SK-N-SH (cell line): ENCODE measurements at regions not wholly inside any gene's neighbourhood (a gene's known extent, or its start where the extent isn't known, plus 50 kb on each side); places are given as distances from the start of the nearest gene placed in this dataset.

Experiments used
- CTCF ChIA-PET: fragments of 300-600, 350-600 bp; formaldehyde crosslinking; extraction: SDS; loops from one replicate; lab custom pipeline; 2021; lab: Yijun Ruan, JAX
- POLR2A ChIA-PET: fragments of 350-600 bp; sonication (Branson Sonifier 250); formaldehyde crosslinking; extraction: SDS; loops from one replicate; lab custom pipeline; 2020; ENCODE audit warnings: antibody characterized with exemption, inconsistent platforms; lab: Yijun Ruan, JAX
- DNase-seq: peaks from one replicate; pipeline ENCODE4 v3.0.0; 2012
- H2AFZ ChIP-seq: fragments of 200-600 bp; sonication (generic); 2 replicates; pipeline ENCODE4 v1.8.1; 2016; ENCODE audit warnings: antibody characterized with exemption, mild to moderate bottlenecking, low read depth
- H3F3A ChIP-seq: fragments of 200-600 bp; sonication (generic); replicated peaks from 2 replicates; pipeline ENCODE3; 2016; ENCODE audit warnings: antibody characterized with exemption, mild to moderate bottlenecking; ENCODE audit not compliant: insufficient read depth
- H3K27ac ChIP-seq, 2 experiments: fragments of 200-500 bp in 1 of 2; fragments of 200-600 bp in 1 of 2; sonication (Bioruptor generic) in 1 of 2; sonication (generic), shearing (Covaris generic) in 1 of 2; 2 replicates each; pipeline versions ENCODE4 v1.5.1 to v1.6.1; 2014 to 2016; ENCODE audit warnings: low read depth in 2 of 2, inconsistent platforms in 1 of 2, low read length in 1 of 2, mild to moderate bottlenecking in 1 of 2, mixed read lengths in 1 of 2
- H3K27me3 ChIP-seq: fragments of 200-600 bp; sonication (generic), shearing (Covaris generic); 2 replicates; pipeline ENCODE4 v1.6.1; 2016; ENCODE audit warnings: mixed run types; ENCODE audit not compliant: insufficient read depth
- H3K36me3 ChIP-seq, 2 experiments: fragments of 200-500 bp in 1 of 2; fragments of 200-600 bp in 1 of 2; sonication (Bioruptor generic) in 1 of 2; sonication (generic) in 1 of 2; replicated peaks in 1 of 2; 2 replicates each; pipeline versions ENCODE3 to v1.5.1; 2014 to 2016; ENCODE audit warnings: low read length in 1 of 2, mild to moderate bottlenecking in 1 of 2; ENCODE audit not compliant: insufficient read depth in 2 of 2, control insufficient read depth in 1 of 2
- H3K4me1 ChIP-seq, 2 experiments: fragments of 200-500 bp in 1 of 2; fragments of 200-600 bp in 1 of 2; sonication (Bioruptor generic) in 1 of 2; sonication (generic), shearing (Covaris generic) in 1 of 2; 2 replicates each; pipeline versions ENCODE4 v1.5.1 to v1.6.1; 2014 to 2016; ENCODE audit warnings: low read depth in 1 of 2, low read length in 1 of 2, mixed run types in 1 of 2; ENCODE audit not compliant: insufficient read depth in 2 of 2, control insufficient read depth in 1 of 2
- H3K4me2 ChIP-seq: fragments of 200-600 bp; sonication (generic), shearing (Covaris generic); 2 replicates; pipeline ENCODE4 v1.6.1; 2017; ENCODE audit warnings: mixed run types
- H3K4me3 ChIP-seq, 2 experiments: fragments of 200-500 bp in 1 of 2; fragments of 200-600 bp in 1 of 2; sonication (Bioruptor generic) in 1 of 2; sonication (generic), shearing (Covaris generic) in 1 of 2; 2 replicates each; pipeline versions ENCODE4 v1.5.1 to v1.8.1; 2014 to 2016; ENCODE audit warnings: low read depth in 2 of 2, inconsistent platforms in 1 of 2, low read length in 1 of 2, mild to moderate bottlenecking in 1 of 2, mixed read lengths in 1 of 2, moderate library complexity in 1 of 2
- H3K79me2 ChIP-seq: fragments of 200-600 bp; sonication (generic); 2 replicates; pipeline ENCODE4 v1.8.1; 2017; ENCODE audit warnings: mild to moderate bottlenecking; ENCODE audit not compliant: insufficient read depth
- H3K9ac ChIP-seq: fragments of 200-600 bp; sonication (generic); 2 replicates; pipeline ENCODE4 v1.6.1; 2017; ENCODE audit warnings: mixed run types
- H3K9me2 ChIP-seq: fragments of 200-600 bp; sonication (generic); 2 replicates; pipeline ENCODE4 v1.6.1; 2017; ENCODE audit warnings: mixed run types
- H3K9me3 ChIP-seq: fragments of 200-600 bp; sonication (generic); 2 replicates; pipeline ENCODE4 v1.6.1; 2017; ENCODE audit warnings: mixed run types, mild to moderate bottlenecking, moderate library complexity
- H4K20me1 ChIP-seq: fragments of 200-600 bp; sonication (generic); 2 replicates; pipeline ENCODE4 v1.6.1; 2017; ENCODE audit warnings: mild to moderate bottlenecking, mixed run types; ENCODE audit not compliant: insufficient read depth
- ELF1 ChIP-seq: IDR thresholded peaks from 2 replicates; pipeline ENCODE4 v1.4.0; 2012
- EZH2phosphoT487 ChIP-seq: fragments of 200-600 bp; sonication (generic); IDR thresholded peaks from 2 replicates; pipeline ENCODE4 v1.6.1; 2017; ENCODE audit warnings: low read depth, mixed run types, mild to moderate bottlenecking, antibody characterized with exemption, moderate library complexity, borderline replicate concordance
- FOSL2 ChIP-seq: IDR thresholded peaks from 2 replicates; pipeline ENCODE4 v1.4.0; 2012; ENCODE audit warnings: low read depth, mild to moderate bottlenecking, moderate library complexity, borderline replicate concordance
- FOXJ3 ChIP-seq: sonication (generic); formaldehyde crosslinking; IDR thresholded peaks from 2 replicates; pipeline ENCODE4 v1.5.1; 2020; ENCODE audit warnings: mild to moderate bottlenecking, missing genetic modification reagents
- GABPA ChIP-seq: IDR thresholded peaks from 2 replicates; pipeline ENCODE4 v1.4.0; 2012; ENCODE audit warnings: low read depth, mild to moderate bottlenecking
- GATA2 ChIP-seq: sonication (generic); formaldehyde crosslinking; IDR thresholded peaks from 2 replicates; pipeline ENCODE4 v1.5.0; 2020; ENCODE audit warnings: mild to moderate bottlenecking, missing genetic modification reagents
- JUND ChIP-seq: IDR thresholded peaks from 2 replicates; pipeline ENCODE4 v1.4.0; 2012
- MEF2A ChIP-seq: IDR thresholded peaks from 2 replicates; pipeline ENCODE4 v1.4.0; 2012; ENCODE audit warnings: low read depth, borderline replicate concordance
- MXI1 ChIP-seq: IDR thresholded peaks from 2 replicates; pipeline ENCODE4 v1.6.1; 2012; ENCODE audit warnings: mild to moderate bottlenecking, low read depth, low read length, improper control_type of control experiment
- NFIC ChIP-seq: IDR thresholded peaks from 2 replicates; pipeline ENCODE4 v1.4.0; 2012; ENCODE audit warnings: borderline replicate concordance
- NRF1 ChIP-seq: IDR thresholded peaks from 2 replicates; pipeline ENCODE4 v1.6.1; 2012; ENCODE audit warnings: low read depth, mild to moderate bottlenecking, low read length
- RAD21 ChIP-seq: IDR thresholded peaks from 2 replicates; pipeline ENCODE4 v1.6.1; 2012; ENCODE audit warnings: mild to moderate bottlenecking, low read length
- RCOR1 ChIP-seq: fragments of 150-350 bp; IDR thresholded peaks from 2 replicates; pipeline ENCODE4 v1.6.1; 2017; ENCODE audit warnings: antibody characterized with exemption, low read length
- RFX5 ChIP-seq: IDR thresholded peaks from 2 replicates; pipeline ENCODE4 v1.6.1; 2012; ENCODE audit warnings: mild to moderate bottlenecking, improper control_type of control experiment, low read length
- RXRA ChIP-seq: IDR thresholded peaks from 2 replicates; pipeline ENCODE4 v1.4.0; 2012; ENCODE audit warnings: low read depth, mild to moderate bottlenecking, borderline replicate concordance
- SIN3A ChIP-seq: IDR thresholded peaks from 2 replicates; pipeline ENCODE4 v1.6.1; 2012; ENCODE audit warnings: low read depth, mild to moderate bottlenecking, low read length, moderate library complexity, borderline replicate concordance
- SMC3 ChIP-seq: IDR thresholded peaks from 2 replicates; pipeline ENCODE4 v1.6.1; 2012; ENCODE audit warnings: low read depth, low read length, improper control_type of control experiment
- TEAD4 ChIP-seq: IDR thresholded peaks from 2 replicates; pipeline ENCODE4 v1.4.0; 2012; ENCODE audit warnings: mild to moderate bottlenecking, borderline replicate concordance; ENCODE audit not compliant: insufficient read depth
- YY1 ChIP-seq: IDR thresholded peaks from 2 replicates; pipeline ENCODE4 v1.4.0; 2012; ENCODE audit warnings: low read depth, mild to moderate bottlenecking
- ZBTB33 ChIP-seq: IDR thresholded peaks from 2 replicates; pipeline ENCODE4 v1.4.0; 2012; ENCODE audit warnings: low read depth, borderline replicate concordance
- WGBS: methylation state at CpG from one replicate; pipeline ENCODE4 v1.1.6; 2017; ENCODE audit warnings: low lambda C conversion rate; 5-methylcytosine and 5-hydroxymethylcytosine counted together
- TF ChIP-seq, protein P1 (sequence below): fragments of 150-350 bp; IDR thresholded peaks from 2 replicates; pipeline ENCODE4 v1.6.1; 2017; ENCODE audit warnings: antibody characterized with exemption, low read length, low read depth, borderline replicate concordance
- TF ChIP-seq, protein P2 (sequence below): fragments of 150-350 bp; IDR thresholded peaks from 2 replicates; pipeline ENCODE4 v1.6.1; 2016; ENCODE audit warnings: mild to moderate bottlenecking, low read depth, low read length
- TF ChIP-seq, protein P3 (sequence below): IDR thresholded peaks from 2 replicates; pipeline ENCODE4 v1.4.0; 2012; ENCODE audit warnings: low read depth

GRCh38 chr4:154137320-154137905, 348.5 kb upstream of the SFRP2 start:
- no peak overlapping the region for H2AFZ ChIP-seq
- no peaks in the 10 kb centered on the region for H4K20me1 ChIP-seq
- POLR2A ChIA-PET, result no interaction called here
- no peak overlapping the region for H3K4me3 ChIP-seq
- H3K4me1 ChIP-seq, result no peaks in the 10 kb centered on the region
- no peaks in the 10 kb centered on the region for H3K9me2 ChIP-seq
- peaks cover under 1% of the 10 kb centered on the region for H3F3A ChIP-seq
- no peak for DNase-seq
- TF ChIP-seq MEF2A, result no peak
- TF ChIP-seq, protein P1, sequence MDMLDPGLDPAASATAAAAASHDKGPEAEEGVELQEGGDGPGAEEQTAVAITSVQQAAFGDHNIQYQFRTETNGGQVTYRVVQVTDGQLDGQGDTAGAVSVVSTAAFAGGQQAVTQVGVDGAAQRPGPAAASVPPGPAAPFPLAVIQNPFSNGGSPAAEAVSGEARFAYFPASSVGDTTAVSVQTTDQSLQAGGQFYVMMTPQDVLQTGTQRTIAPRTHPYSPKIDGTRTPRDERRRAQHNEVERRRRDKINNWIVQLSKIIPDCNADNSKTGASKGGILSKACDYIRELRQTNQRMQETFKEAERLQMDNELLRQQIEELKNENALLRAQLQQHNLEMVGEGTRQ, result no peak
- TF ChIP-seq, protein P2, sequence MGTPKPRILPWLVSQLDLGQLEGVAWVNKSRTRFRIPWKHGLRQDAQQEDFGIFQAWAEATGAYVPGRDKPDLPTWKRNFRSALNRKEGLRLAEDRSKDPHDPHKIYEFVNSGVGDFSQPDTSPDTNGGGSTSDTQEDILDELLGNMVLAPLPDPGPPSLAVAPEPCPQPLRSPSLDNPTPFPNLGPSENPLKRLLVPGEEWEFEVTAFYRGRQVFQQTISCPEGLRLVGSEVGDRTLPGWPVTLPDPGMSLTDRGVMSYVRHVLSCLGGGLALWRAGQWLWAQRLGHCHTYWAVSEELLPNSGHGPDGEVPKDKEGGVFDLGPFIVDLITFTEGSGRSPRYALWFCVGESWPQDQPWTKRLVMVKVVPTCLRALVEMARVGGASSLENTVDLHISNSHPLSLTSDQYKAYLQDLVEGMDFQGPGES, result no peak
- TF ChIP-seq YY1, result no peak
- no peak for TF ChIP-seq MXI1
- TF ChIP-seq EZH2phosphoT487, result no peak
- TF ChIP-seq SMC3, result no peak
- TF ChIP-seq NFIC, result no peak
- no peak for TF ChIP-seq TEAD4
- no peak for TF ChIP-seq RAD21
- TF ChIP-seq, protein P3, sequence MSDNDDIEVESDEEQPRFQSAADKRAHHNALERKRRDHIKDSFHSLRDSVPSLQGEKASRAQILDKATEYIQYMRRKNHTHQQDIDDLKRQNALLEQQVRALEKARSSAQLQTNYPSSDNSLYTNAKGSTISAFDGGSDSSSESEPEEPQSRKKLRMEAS, result no peak
- TF ChIP-seq FOSL2, result no peak
- no peak for TF ChIP-seq FOXJ3 (CRISPR knock-in tag)
- no peak for TF ChIP-seq ELF1
- no peak for TF ChIP-seq GABPA
- TF ChIP-seq RCOR1, result no peak
- no peak for TF ChIP-seq NRF1
- no peak for TF ChIP-seq RXRA
- H3K4me2 ChIP-seq, result no peak overlapping the region
- no peak overlapping the region for H3K9ac ChIP-seq
- H3K27ac ChIP-seq, result no peak overlapping the region
- H3K9me3 ChIP-seq, result no peaks in the 10 kb centered on the region
- H3K27me3 ChIP-seq, result peaks cover 20% of the 10 kb centered on the region; the same call in 1 of the 2 replicates
- no peaks in the 10 kb centered on the region for H3K79me2 ChIP-seq
- no peaks in the 10 kb centered on the region for H3K36me3 ChIP-seq
- CTCF ChIA-PET, result interaction anchor here (1.5 kb wide), 1 partner anchor 31 kb away, joined by 3 read pairs; no protein-coding TSS in a partner anchor
- WGBS, result 2% methylated on average over 3 of the region's 3 CpGs

- H4K20me1 ChIP-seq, result no peaks in the 10 kb centered on the region
- ChIA-PET POLR2A (no interaction called here), CTCF (no interaction called here)
- DNase-seq, result no peak
- H3K27ac ChIP-seq, result no peak overlapping the region
- H3K27me3 ChIP-seq, result peaks cover 20% of the 10 kb centered on the region; the same call in 1 of the 2 replicates
- 31% methylated on average over 14 of the region's 18 CpGs for WGBS
- no peaks in the 10 kb centered on the region for H3K36me3 ChIP-seq
- H3K9me2 ChIP-seq, result no peaks in the 10 kb centered on the region
- no peak overlapping the region for H3K9ac ChIP-seq
- H3K4me2 ChIP-seq, result no peak overlapping the region
- H3K9me3 ChIP-seq, result no peaks in the 10 kb centered on the region
- H3F3A ChIP-seq, result peaks cover 3% of the 10 kb centered on the region
- no peaks in the 10 kb centered on the region for H3K4me1 ChIP-seq
- H3K79me2 ChIP-seq, result no peaks in the 10 kb centered on the region
- H3K4me3 ChIP-seq, result no peak overlapping the region
- H2AFZ ChIP-seq, result no peak overlapping the region
- TF ChIP-seq MEF2A (no peak), ZBTB33 (no peak), MXI1 (no peak), JUND (no peak), SIN3A (no peak), TEAD4 (no peak), YY1 (no peak), ELF1 (no peak), RCOR1 (no peak), GATA2 (CRISPR knock-in tag) (no peak), RFX5 (no peak)
- TF ChIP-seq, protein P2, result no peak
Measured at GRCh38 chr4:154135576-154135975, 346.7 kb upstream of the SFRP2 start.
